NCI-H446 (cell line): ENCODE measurements at regions not wholly inside any gene's neighbourhood (a gene's known extent, or its start where the extent isn't known, plus 50 kb on each side); places are given as distances from the start of the nearest gene placed in this dataset.

ENCODE experiments used
- DNase-seq, 2 experiments: peaks; one replicate each; lab custom pipeline; 2025; lab: John Stamatoyannopoulos, UW

GRCh38 chr2:45301307-45302277 lies 292.3 kb upstream of the SIX2 start:
- DNase-seq: no peak

DNA sequence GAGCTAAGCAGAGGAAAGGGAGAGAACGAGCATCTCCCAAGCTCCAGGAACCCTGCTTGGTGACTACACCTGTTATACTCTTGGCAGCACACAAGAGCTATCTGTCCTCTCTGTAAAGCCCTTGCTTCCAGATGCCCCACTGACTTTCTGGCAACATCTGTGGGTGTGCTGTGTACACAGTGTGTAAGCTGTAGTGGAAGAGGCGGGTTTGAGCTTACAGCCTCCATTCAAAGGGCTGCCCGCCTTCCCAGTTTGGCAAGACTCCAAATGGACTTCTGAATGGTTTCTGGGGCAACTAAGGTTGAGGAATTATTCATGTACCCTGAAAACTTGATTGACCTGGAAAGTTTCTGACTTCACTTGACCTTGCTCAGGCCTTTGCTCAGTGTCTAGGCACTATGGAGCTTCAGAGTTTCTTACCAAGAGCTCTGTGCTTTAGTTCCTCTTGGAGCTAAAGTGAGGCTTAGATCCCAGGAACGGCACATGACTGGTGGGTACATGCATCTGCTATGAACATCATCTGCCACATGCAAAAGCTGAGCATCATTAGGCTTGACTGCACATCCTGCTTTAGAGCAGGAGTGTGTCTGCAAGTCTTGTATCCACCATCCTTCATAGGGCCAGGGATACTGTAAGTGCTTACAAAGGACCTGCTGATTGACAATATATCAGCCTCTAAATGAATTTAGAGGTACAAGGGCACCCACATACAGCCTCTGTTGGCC lies 290.9 kb upstream of the SIX2 start:
- peak in 1 of 2 experiments; percentile 22 for DNase-seq

- DNase-seq: no peak
These were observed 290.1 kb upstream of the SIX2 start for GRCh38 chr2:45299361-45299760.

GRCh38 chr2:45293182-45293581 lies 283.9 kb upstream of the SIX2 start:
- no peak for DNase-seq

DNA sequence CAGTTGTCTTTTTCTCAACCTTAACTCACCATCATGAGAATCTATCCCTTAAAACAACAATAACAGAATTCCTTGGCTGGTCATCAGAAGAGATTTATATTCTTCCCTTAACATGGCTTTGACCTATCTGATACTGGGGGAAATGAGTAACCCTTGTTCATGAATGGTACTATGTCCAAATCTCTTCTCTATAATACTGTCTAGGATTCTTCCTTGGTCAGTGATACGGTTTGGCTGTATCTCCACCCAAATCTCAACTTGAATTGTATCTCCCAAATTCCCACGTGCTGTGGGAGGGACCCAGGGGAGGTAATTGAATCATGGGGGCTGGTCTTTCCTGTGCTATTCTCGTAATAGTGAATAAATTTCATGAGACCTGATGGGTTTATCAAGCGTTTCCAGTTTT lies 282.0 kb upstream of the SIX2 start:
- DNase-seq: no peak

- DNase-seq: no peak
These were observed 280.9 kb upstream of the SIX2 start for GRCh38 chr2:45289997-45290709.

DNA sequence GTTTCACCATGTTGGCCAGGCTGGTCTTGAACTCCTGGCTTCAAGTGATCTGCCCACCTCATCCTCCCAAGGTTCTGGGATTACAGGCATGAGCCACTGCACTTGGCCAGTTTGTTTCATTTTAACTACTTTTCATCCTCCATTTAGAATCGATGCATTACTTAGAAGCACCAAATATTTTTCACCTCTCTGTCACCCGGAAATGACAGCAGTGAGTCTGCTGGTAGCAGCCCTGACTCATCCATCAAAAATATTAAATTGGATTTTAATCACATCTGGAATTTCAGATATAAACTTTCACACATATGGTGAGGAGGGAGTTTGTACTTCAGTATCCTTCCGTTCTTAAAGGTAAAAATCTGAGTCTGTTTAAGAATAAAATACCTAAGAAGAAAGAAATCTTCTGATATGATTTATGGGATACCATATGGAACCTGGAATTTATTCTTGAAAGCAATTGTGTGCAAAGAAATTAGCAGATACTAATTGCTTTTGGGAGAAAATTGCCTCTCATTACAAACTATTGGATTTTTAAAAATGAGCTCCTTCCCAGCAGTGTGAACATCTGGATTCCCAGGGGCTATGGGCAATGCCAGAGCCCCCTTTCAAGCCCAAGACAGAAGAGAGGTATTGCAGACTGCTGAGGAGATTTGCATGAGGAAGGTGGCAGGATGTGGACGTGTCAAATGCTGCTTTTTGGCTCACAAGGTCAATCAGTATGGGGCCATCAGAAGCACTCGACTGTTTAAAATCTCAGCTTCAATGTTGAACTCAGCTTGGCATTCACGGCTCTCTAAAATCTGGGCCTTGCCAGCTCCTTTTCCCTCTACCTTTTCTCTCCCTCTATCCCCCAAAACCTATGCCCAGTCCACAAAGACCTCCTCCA lies 279.5 kb upstream of the SIX2 start:
- no peak for DNase-seq

- no peak for DNase-seq
These were observed 277.8 kb upstream of the SIX2 start for GRCh38 chr2:45287045-45287444.

GRCh38 chr2:45285771-45286390 lies 276.6 kb upstream of the SIX2 start:
- no peak for DNase-seq

GRCh38 chr2:45285311-45285710 lies 276.1 kb upstream of the SIX2 start:
- no peak for DNase-seq

GRCh38 chr2:45284621-45284995 lies 275.4 kb upstream of the SIX2 start:
- no peak for DNase-seq

DNA sequence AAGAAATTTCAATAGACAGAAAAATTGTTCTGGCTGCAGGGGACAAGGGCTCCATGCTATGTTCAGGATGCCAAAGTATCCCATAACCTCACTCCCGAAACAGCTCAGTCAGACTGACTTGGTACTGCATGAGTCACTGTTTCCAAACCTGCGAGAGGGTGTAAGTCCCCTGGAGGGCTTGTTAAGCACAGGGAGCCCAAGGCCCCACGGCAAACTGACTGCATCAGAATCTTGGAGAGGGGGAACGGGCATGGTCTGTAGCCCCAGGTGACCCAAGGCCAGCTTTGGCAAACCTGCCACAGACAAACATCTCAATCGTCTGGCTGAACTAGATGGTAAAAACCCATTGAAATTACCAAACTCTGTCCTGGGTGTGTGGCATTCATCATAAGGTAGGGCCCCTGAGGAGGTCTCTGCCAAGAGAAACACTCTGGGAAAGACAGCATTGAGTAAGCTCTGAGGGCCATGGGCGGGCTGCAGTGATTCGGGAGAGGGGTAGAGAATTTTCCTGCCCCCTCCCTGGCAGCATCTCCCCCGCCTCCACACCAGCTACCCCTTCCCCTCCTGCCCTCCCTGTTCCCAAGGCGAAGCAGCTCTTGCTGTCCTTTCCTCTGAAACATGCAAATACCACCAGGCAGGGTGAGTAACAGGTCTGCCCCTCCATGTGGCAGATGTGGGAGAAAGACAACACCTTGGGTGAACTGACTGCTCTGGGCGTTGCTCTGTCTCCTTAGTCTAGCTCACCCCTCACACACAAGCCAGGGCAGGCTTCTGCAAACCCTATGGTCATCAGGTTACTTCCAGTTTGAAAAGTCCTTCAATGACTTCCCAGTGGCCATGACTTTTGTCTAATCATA lies 274.7 kb upstream of the SIX2 start:
- DNase-seq: no peak

DNA sequence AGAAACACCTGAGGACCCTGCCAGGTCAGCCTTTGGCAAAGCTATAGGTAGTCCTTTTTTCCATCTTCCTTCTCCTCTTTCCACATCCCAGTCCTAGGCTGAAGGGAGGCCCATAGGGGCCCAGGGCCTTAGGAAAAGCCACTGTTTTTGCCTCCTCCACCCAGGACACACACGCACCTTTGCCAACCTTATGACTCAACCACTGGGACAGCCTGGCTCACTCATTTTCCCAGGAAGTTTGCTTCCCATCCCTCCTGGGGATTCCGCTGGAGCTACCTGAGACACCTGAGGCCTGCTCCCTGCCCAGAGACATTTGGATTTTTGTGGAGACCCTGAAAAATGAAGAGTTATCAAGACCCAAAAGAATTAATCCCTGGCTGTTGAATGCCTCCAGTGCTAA lies 273.4 kb upstream of the SIX2 start:
- DNase-seq: no peak

DNA sequence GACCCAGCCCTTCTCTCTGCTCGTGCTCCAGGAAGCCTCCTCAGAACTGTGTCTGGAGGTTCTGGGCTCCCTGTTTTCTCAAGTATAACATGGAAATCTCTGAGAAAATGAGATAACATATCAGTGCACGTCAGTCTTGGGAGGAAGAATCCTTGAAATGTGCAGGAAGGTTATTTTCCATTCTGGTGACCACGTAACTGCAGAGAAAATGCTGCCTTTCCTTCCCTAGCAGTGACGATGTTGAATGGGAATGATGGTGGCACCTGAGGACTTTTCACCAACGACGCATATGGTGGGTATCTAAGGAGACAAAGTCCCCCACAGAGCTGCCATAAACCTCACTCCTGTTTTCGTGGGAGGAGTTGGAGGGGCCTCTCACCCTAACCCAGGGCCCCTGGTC lies 272.1 kb upstream of the SIX2 start:
- DNase-seq: no peak

DNA sequence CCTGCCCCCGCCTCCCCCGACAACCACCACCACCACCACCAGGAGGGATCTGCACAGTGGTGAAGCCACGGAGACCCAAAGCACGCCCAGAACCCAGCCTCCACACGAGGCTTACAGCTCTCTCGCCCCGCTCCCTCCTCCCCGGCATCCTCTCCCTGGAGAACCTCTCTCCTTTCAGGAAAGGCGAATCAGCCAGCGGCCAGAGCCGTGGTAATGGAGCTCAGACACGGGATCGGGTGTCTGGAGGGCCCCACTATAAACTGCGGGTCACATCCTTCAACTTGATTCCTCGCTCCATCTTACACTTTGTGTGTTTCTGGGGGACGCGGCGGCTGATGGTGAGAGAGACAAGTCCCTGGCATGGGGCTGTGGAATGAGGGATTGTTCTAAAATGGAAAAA lies 271.5 kb upstream of the SIX2 start:
- no peak for DNase-seq

DNA sequence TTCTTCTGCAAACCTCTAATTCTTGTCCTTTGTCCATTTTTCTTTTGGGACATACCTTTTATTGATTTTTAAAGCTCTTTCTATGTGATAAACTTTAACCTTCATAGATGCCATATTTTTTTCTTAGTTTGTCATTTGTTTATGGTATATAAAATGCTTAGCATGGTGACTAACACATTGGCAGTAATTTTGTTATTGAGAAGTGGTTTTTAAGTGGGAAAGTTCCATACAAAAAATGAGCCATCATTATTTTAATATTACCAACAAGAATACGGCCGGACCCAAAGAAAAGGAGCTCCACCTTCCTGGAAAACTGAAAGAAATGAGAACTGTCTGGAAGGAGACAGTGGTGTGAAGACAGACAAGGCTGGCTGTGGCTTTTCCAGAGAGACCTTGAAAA lies 270.1 kb upstream of the SIX2 start:
- DNase-seq: no peak

DNA sequence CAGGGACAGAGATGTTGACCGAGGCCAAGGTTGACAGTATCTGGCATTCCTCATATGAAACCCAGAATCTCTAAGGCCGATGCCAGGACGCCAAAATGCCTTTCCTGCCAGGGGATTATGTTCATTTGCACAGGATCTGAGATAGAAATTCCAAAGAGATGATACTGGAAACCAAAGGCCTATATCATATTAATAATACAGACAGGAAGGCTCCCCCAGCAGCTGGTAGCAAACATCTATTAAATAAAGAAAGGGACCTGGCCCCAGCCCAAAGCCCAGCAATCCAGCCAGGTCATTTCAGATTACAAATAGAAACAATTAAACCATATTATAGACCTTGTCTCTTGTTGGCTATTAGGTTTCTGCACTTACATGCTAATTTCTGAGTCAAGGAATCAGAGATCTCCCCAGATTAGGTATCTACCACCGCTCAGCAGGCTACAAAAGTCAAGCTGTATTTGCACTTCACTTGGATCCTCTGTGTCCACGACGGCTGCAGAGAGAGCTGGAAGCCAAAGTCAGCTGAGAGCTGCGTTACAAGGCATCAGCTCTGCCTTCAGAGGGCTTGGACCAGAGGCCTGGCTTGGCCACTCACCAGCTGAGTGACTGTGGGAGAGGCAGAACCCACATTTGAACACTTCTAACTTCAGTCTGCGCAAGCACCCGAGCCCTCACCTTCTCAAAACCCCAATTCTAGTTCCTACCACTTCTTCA lies 269.3 kb upstream of the SIX2 start:
- no peak for DNase-seq

- no peak for DNase-seq
These were observed 267.7 kb upstream of the SIX2 start for GRCh38 chr2:45276914-45277313.

DNA sequence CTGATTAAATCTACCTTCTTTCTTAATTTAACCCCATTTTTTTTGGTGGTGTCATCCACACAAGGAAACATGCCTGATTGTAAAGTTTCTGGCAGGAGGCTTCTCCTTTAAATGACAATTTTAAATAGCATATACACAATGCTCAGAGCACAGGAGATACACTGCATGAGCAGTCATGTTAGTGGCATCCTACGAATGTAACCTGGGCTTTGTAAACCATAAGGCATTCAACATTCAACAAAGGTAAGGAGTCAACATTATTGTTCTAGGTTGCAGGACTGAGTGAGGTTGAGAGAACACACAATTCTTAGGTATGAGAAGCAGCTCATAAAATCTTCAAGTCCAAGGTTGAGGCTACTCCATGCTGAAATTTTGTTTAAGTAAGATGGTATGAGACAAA lies 266.6 kb upstream of the SIX2 start:
- DNase-seq: no peak
